ENCODE measurements at regions not wholly inside any gene's neighbourhood (a gene's known extent, or its start where the extent isn't known, plus 50 kb on each side); places are given as distances from the start of the nearest gene placed in this dataset.

DNA sequence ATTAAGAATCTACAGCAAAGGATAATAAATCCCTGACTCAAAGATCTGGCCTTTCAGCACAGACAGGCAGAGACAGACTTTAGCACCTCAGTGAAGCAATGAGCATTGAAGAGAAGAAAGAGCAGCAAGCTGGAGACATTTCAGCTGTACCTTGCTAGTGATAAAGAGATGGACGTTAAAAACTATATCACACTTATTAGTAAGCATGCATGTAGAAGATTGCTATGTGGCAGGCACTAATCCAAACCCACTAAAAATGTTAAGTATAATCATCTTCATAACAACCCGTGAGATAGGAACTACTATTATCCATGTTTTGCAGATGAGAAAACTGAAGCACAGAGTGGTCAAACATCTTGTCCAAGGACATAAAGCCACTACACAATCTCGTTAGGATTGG lies 1538.3 kb upstream of the FLRT2 start:
- H3K9me3 ChIP-seq (replicated peaks in 1 of 3): no peaks in the 10 kb centered on the region
- H3K27me3 ChIP-seq: no peaks in the 10 kb centered on the region
- DNase-seq: no peak
- no peak for TF ChIP-seq POLR2A (IDR thresholded peaks at IDR 0.05)
- TF ChIP-seq, protein P1, sequence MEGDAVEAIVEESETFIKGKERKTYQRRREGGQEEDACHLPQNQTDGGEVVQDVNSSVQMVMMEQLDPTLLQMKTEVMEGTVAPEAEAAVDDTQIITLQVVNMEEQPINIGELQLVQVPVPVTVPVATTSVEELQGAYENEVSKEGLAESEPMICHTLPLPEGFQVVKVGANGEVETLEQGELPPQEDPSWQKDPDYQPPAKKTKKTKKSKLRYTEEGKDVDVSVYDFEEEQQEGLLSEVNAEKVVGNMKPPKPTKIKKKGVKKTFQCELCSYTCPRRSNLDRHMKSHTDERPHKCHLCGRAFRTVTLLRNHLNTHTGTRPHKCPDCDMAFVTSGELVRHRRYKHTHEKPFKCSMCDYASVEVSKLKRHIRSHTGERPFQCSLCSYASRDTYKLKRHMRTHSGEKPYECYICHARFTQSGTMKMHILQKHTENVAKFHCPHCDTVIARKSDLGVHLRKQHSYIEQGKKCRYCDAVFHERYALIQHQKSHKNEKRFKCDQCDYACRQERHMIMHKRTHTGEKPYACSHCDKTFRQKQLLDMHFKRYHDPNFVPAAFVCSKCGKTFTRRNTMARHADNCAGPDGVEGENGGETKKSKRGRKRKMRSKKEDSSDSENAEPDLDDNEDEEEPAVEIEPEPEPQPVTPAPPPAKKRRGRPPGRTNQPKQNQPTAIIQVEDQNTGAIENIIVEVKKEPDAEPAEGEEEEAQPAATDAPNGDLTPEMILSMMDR (IDR thresholded peaks at IDR 0.05): no peak
- WGBS, 4 donors: 72 to 94% (median 82%) methylated on average over 3 of the region's 3 CpGs
- intact Hi-C loops (cut with DNase I): no loop called here
- H3K27ac ChIP-seq: no peak overlapping the region
- H3K4me3 ChIP-seq: no peak overlapping the region
- no peaks in the 10 kb centered on the region for H3K4me1 ChIP-seq (replicated peaks in 1 of 2)
- H3K36me3 ChIP-seq (replicated peaks in 1 of 2): no peaks in the 10 kb centered on the region

DNA sequence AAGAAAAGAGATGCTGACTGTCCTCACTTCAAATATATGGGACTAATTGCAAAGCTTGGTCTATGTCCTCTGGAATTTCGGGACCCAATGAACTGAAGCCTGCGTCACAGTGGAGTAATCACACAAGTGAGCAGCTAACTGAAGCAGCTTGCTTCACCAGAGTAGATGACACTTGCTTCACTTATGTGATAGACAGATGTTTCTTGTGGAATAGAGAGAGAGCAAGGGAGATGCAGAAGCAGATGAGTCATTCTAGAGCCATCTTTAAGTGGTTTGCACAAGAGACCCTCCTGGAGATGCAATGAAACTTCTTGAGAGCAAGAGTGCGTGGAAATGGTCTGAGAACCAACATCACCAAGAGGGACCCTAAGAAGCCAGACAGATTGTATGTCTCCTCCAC lies 1537.1 kb upstream of the FLRT2 start:
- H3K27me3 ChIP-seq: no peaks in the 10 kb centered on the region
- TF ChIP-seq POLR2A (IDR thresholded peaks at IDR 0.05): no peak
- TF ChIP-seq, protein P1 (IDR thresholded peaks at IDR 0.05): no peak
- H3K9me3 ChIP-seq (replicated peaks in 1 of 3): no peaks in the 10 kb centered on the region
- no peaks in the 10 kb centered on the region for H3K4me1 ChIP-seq (replicated peaks in 1 of 2)
- intact Hi-C loops (cut with DNase I): no loop called here
- H3K27ac ChIP-seq: no peak overlapping the region
- DNase-seq: no peak
- no peaks in the 10 kb centered on the region for H3K36me3 ChIP-seq (replicated peaks in 1 of 2)
- 90 to 97% (median 92%) methylated on average over 3 of the region's 3 CpGs for WGBS, 4 donors
- H3K4me3 ChIP-seq: no peak overlapping the region

GRCh38 chr14:83993545-83993944 lies 1536.4 kb upstream of the FLRT2 start:
- no peaks in the 10 kb centered on the region for H3K27me3 ChIP-seq
- no peak overlapping the region for H3K27ac ChIP-seq
- H3K36me3 ChIP-seq (replicated peaks in 1 of 2): no peaks in the 10 kb centered on the region
- WGBS, 4 donors: 76 to 84% (median 82%) methylated on average over 2 of the region's 2 CpGs
- TF ChIP-seq, protein P1 (IDR thresholded peaks at IDR 0.05): no peak
- no peak overlapping the region for H3K4me3 ChIP-seq
- no peaks in the 10 kb centered on the region for H3K9me3 ChIP-seq (replicated peaks in 1 of 3)
- intact Hi-C loops (cut with DNase I): no loop called here
- no peaks in the 10 kb centered on the region for H3K4me1 ChIP-seq (replicated peaks in 1 of 2)
- no peak for DNase-seq

DNA sequence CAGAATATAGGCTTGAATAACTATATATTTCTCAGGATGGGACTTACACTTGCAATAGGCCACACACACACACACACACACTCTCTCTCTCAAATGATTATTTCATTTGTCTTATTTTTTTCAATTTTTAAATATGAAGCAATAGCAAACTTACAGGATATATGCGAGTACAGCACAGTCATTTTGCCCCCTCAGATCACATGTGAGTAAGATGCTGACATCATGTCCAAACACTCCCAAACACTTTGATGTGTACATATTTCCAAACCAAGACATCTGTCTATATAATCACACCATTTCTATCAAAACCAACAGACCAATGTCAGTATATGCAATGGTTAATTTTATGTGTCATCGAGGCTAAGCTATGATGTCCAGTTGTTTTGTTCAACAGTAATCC lies 1535.9 kb upstream of the FLRT2 start:
- Histone ChIP-seq H3K27ac (no peak overlapping the region), H3K4me3 (no peak overlapping the region), H3K27me3 (no peaks in the 10 kb centered on the region), H3K36me3 (replicated peaks in 1 of 2) (no peaks in the 10 kb centered on the region), H3K9me3 (replicated peaks in 1 of 3) (no peaks in the 10 kb centered on the region), H3K4me1 (replicated peaks in 1 of 2) (no peaks in the 10 kb centered on the region)
- no peak for DNase-seq
- 87 to 91% (median 88%) methylated on average over 2 of the region's 2 CpGs for WGBS, 4 donors
- TF ChIP-seq, protein P1 (IDR thresholded peaks at IDR 0.05): no peak
- TF ChIP-seq POLR2A (IDR thresholded peaks at IDR 0.05): no peak
- intact Hi-C loops (cut with DNase I): no loop called here
